Common myeloid progenitor, CD34-positive (primary cell): ENCODE measurements at regions not wholly inside any gene's neighbourhood (a gene's known extent, or its start where the extent isn't known, plus 50 kb on each side); places are given as distances from the start of the nearest gene placed in this dataset.

Experiments used
- CTCF ChIA-PET: fragments of 350-600 bp; sonication (Branson Sonifier 250); formaldehyde crosslinking; loops from one replicate; lab custom pipeline; 2021; ENCODE audit warnings: antibody characterized with exemption; lab: Charles Lee
- POLR2A ChIA-PET: fragments of 350-600 bp; sonication (Branson Sonifier 250); formaldehyde crosslinking; loops from one replicate; lab custom pipeline; 2021; ENCODE audit warnings: antibody characterized with exemption; lab: Charles Lee
- DNase-seq, 3 donors: peaks; one replicate each; pipeline versions ENCODE4 v3.0.0 to v3.0.0-alpha.2; 2013
- H3K27ac ChIP-seq, 2 experiments: 1 replicate in 1 of 2; 2 replicates in 1 of 2; pipeline ENCODE4 v1.7.0; 2013; ENCODE audit warnings: inconsistent platforms in 2 of 2, low read length in 2 of 2, mild to moderate bottlenecking in 2 of 2, low read depth in 1 of 2, moderate library complexity in 1 of 2; ENCODE audit not compliant: severe bottlenecking in 2 of 2, insufficient read depth in 1 of 2, poor library complexity in 1 of 2
- H3K27me3 ChIP-seq, 5 experiments: replicated peaks in 2 of 5; 1 replicate in 3 of 5; 2 replicates in 2 of 5; pipeline versions ENCODE4 v1.6.1 to v1.7.0; 2013; ENCODE audit warnings: low read length in 4 of 5, mild to moderate bottlenecking in 2 of 5, moderate library complexity in 2 of 5, inconsistent platforms in 1 of 5; ENCODE audit not compliant: insufficient read depth in 5 of 5, control insufficient read depth in 4 of 5
- H3K36me3 ChIP-seq, 4 experiments: 1 replicate in 2 of 4; 2 replicates in 2 of 4; pipeline versions ENCODE4 v1.6.1 to v1.7.0; 2013; ENCODE audit warnings: low read length in 3 of 4, control low read depth in 1 of 4, mild to moderate bottlenecking in 1 of 4; ENCODE audit not compliant: control insufficient read depth in 4 of 4, insufficient read depth in 4 of 4
- H3K4me1 ChIP-seq, 4 experiments: 1 replicate in 3 of 4; 2 replicates in 1 of 4; pipeline versions ENCODE4 v1.6.1 to v1.7.1; 2013; ENCODE audit warnings: low read length in 3 of 4, mild to moderate bottlenecking in 3 of 4, control low read depth in 1 of 4, inconsistent platforms in 1 of 4, moderate library complexity in 1 of 4; ENCODE audit not compliant: control insufficient read depth in 4 of 4, insufficient read depth in 4 of 4; ENCODE audit errors: control extremely low read depth in 1 of 4
- H3K4me3 ChIP-seq, 7 experiments: 1 replicate in 4 of 7; 2 replicates in 3 of 7; pipeline versions ENCODE4 v1.5.1 to v1.7.0; 2013; ENCODE audit warnings: mild to moderate bottlenecking in 7 of 7, low read length in 6 of 7, moderate library complexity in 6 of 7, inconsistent platforms in 2 of 7, low read depth in 2 of 7, control low read depth in 1 of 7; ENCODE audit not compliant: insufficient read depth in 4 of 7, control insufficient read depth in 1 of 7; ENCODE audit errors: extremely low read depth in 1 of 7
- H3K9me3 ChIP-seq, 5 experiments: 1 replicate in 4 of 5; 2 replicates in 1 of 5; pipeline versions ENCODE4 v1.6.1 to v1.7.1; 2013; ENCODE audit warnings: low read length in 4 of 5, mild to moderate bottlenecking in 2 of 5, inconsistent platforms in 1 of 5, low read depth in 1 of 5, moderate library complexity in 1 of 5; ENCODE audit not compliant: control insufficient read depth in 4 of 5, insufficient read depth in 2 of 5; ENCODE audit errors: control extremely low read depth in 1 of 5
- WGBS: methylation state at CpG from one replicate; pipeline ENCODE4 v1.1.5; 2013; ENCODE audit not compliant: insufficient coverage; 5-methylcytosine and 5-hydroxymethylcytosine counted together

DNA sequence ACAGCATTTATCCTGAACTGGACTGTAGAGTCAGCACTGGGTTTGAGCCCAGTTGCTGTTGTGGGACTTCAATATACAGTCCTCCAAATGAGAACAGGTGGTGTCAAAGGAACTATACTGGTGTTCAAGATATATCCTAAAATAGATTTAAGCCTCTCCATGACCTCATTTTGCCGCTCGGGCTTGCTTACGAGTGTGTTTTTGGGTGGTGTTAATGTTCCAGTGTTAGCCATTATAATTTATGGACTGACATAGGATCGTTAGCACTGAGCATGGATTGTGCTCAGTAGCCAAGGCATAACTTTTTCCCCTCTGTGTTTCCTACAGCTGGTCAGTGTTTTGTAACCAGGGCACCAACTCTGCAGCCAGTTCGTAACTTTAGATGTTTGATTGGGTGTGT is 306.6 kb downstream of the SPATA31D1 start:
- POLR2A ChIA-PET, result no interaction called here
- DNase-seq, result no peak
- Histone ChIP-seq H3K27ac (no peak overlapping the region), H3K4me3 (no peak overlapping the region), H3K9me3 (peaks cover 0 to 2% (median 2%) of the 10 kb centered on the region in 5 experiments), H3K36me3 (no peaks in the 10 kb centered on the region), H3K4me1 (no peaks in the 10 kb centered on the region), H3K27me3 (no peaks in the 10 kb centered on the region)
- CTCF ChIA-PET, result no interaction called here
- 100% methylated on average over 2 of the region's 5 CpGs for WGBS

DNA sequence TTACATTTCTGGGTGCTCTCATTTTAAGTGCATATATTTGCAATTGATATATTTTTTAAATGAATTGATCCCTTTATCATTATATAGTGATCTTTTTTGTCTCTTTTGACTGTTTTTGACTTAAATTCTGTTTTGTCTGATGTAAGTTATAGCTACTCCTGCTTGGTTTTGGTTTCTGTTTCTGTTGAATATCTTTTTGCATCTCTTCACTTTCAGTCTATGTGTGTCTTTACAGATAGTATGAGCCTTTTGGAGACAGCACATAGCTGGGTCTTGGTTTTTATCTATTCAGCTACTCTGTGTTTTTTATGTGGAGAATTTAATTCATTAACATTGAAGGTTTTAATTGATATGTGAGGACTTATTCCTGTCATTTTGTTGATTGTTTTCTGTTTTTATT is 311.3 kb downstream of the SPATA31D1 start:
- Histone ChIP-seq H3K4me3 (no peak overlapping the region), H3K27ac (no peak overlapping the region), H3K9me3 (peaks cover 2 to 9% (median 3%) of the 10 kb centered on the region in 5 experiments), H3K36me3 (no peaks in the 10 kb centered on the region), H3K27me3 (no peaks in the 10 kb centered on the region), H3K4me1 (no peaks in the 10 kb centered on the region)
- no peak for DNase-seq
- CTCF ChIA-PET, result no interaction called here
- POLR2A ChIA-PET, result no interaction called here

DNA sequence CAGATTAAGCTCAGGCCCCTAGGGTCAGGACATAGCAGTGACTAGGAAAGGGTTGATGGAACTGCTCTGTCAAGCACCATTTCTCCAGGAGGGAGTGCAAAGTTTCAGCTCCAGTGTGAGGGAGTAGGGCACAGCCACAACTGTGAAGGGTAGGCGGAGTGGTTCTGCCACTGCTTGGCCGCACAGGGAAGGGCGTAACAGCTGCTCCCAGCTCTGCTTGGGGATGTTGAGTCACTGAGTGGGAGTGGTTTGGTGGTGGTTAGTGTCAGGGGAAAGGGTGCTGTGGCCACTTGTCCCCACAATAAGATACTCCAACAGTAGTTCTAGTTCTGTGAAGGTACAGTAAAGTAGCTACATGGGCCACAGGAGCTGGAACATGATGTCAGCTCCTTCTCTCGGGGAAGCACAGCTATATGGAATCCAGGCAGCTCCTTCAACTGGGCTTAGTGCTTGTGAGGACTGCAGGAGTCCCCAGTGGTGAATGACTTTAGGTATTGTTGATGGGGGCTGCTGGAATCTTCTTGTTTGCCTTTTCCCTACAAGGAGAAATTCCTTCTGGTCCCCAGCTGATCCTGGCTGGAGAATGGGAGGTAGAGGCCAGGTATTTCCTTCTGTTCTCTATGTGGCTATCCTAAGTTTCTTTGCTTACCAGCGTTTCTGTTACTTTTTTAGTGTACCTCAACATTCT is 314.5 kb downstream of the SPATA31D1 start:
- no peak for DNase-seq
- no peaks in the 10 kb centered on the region for H3K4me1 ChIP-seq
- no peaks in the 10 kb centered on the region for H3K36me3 ChIP-seq
- no peak overlapping the region for H3K4me3 ChIP-seq
- no peak overlapping the region for H3K27ac ChIP-seq
- ChIA-PET POLR2A (no interaction called here), CTCF (no interaction called here)
- H3K9me3 ChIP-seq, result peaks cover 2 to 9% (median 3%) of the 10 kb centered on the region in 5 experiments
- H3K27me3 ChIP-seq, result no peaks in the 10 kb centered on the region
- WGBS, result 100% methylated on average over 1 of the region's 5 CpGs

DNA sequence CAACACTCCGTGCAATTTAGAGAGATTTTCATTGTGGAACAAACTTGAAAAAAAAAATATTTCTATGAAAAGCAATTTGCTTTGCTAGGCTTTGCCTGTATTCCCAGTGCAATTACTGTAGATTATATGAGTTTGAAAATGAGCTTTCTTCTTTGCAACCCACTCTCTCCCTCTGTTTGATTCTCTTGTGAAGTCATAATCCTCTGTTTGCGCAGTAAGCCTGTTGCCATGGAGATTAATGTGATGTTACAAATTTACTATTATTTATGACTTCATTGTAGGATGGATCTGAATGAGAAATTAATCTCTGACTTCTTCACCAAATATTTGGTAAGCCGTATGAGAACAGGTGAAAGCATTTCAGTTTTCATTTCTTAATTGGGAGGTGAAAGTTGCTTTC is 320.3 kb downstream of the SPATA31D1 start:
- Histone ChIP-seq H3K9me3 (peaks cover 0 to 2% (median 0%) of the 10 kb centered on the region in 5 experiments), H3K4me3 (no peak overlapping the region), H3K27me3 (no peaks in the 10 kb centered on the region), H3K27ac (no peak overlapping the region), H3K4me1 (no peaks in the 10 kb centered on the region), H3K36me3 (no peaks in the 10 kb centered on the region)
- WGBS, result no CpG with 5 or more reads among the region's 3 CpGs
- POLR2A ChIA-PET, result no interaction called here
- CTCF ChIA-PET, result no interaction called here
- DNase-seq, result no peak

DNA sequence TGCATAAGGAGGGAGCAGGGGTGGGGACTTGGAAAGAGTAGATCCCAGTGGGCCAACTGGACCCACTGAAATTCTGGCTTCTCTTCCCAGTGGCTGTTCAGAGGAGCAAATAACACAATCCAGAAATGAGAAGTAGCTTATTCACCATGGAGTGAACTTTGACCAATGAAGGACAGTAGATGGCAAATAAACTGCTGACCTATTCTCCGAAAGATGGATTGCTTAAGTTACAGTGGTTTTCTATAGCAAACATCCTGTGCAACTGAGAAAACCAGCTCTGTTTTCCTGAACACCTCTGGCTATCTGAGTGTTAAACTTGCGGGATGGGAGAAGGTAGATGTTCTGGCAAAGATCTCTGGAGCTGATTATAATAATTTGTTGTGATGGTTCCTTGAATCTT is 325.1 kb downstream of the SPATA31D1 start:
- Histone ChIP-seq H3K27me3 (no peaks in the 10 kb centered on the region), H3K36me3 (no peaks in the 10 kb centered on the region), H3K9me3 (peaks cover 0 to 2% (median 0%) of the 10 kb centered on the region in 5 experiments), H3K4me1 (no peaks in the 10 kb centered on the region), H3K4me3 (no peak overlapping the region), H3K27ac (no peak overlapping the region)
- CTCF ChIA-PET, result no interaction called here
- DNase-seq, result no peak
- 95% methylated on average over 2 of the region's 2 CpGs for WGBS
- POLR2A ChIA-PET, result no interaction called here

DNA sequence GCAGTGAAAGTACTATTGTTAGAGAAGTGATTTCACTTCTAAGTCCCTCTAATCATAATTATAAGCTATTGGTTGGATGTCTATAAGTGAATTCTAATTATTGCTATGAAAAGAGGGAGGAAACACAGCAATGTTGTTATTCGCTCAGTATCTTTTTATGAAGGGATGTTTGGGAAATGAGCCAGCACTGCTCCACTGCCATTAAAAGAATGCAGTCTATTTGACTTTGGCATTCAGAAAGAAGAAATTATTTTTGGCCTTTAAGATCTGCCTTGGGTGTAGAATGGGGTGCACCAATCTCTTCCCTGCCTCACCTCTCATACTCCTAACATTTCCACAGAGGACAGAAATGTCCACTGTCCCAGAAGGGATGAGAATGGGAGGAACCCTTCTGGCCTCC is 332.0 kb downstream of the SPATA31D1 start:
- no peak for DNase-seq
- ChIA-PET POLR2A (no interaction called here), CTCF (no interaction called here)
- H3K4me1 ChIP-seq, result no peaks in the 10 kb centered on the region
- H3K4me3 ChIP-seq, result no peak overlapping the region
- WGBS, result no CpG with 5 or more reads among the region's 1 CpG
- peaks cover 0 to 5% (median 2%) of the 10 kb centered on the region in 5 experiments for H3K9me3 ChIP-seq
- no peaks in the 10 kb centered on the region for H3K27me3 ChIP-seq
- H3K27ac ChIP-seq, result no peak overlapping the region
- H3K36me3 ChIP-seq, result no peaks in the 10 kb centered on the region

DNA sequence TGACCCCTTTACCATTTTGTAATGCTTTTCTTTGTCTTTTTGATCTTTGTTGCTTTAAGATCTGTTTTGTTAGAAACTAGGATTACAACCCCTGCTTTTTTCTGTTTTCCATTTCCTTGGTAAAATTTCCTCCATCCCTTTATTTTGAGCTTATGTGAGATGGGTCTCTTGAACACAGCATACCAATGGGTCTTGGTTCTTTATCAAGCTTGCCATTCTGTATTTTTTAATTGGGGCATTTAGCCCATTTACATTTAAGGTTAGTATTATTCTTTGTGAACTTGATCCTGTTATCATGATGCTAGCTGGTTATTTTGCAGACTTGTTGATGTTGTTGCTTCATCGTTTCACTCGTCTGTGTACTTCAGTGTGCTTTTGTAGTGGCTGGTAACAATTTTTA is 337.3 kb downstream of the SPATA31D1 start:
- CTCF ChIA-PET, result no interaction called here
- H3K27ac ChIP-seq, result no peak overlapping the region
- H3K27me3 ChIP-seq, result no peaks in the 10 kb centered on the region
- H3K36me3 ChIP-seq, result no peaks in the 10 kb centered on the region
- POLR2A ChIA-PET, result no interaction called here
- H3K4me1 ChIP-seq, result no peaks in the 10 kb centered on the region
- no peak overlapping the region for H3K4me3 ChIP-seq
- peaks cover 0 to 16% (median 5%) of the 10 kb centered on the region in 5 experiments for H3K9me3 ChIP-seq
- no CpG with 5 or more reads among the region's 2 CpGs for WGBS
- DNase-seq, result no peak
